Stomach smooth muscle (tissue), 2 donors: ENCODE measurements at regions not wholly inside any gene's neighbourhood (a gene's known extent, or its start where the extent isn't known, plus 50 kb on each side); places are given as distances from the start of the nearest gene placed in this dataset.

ENCODE experiments used
- H3K27ac ChIP-seq: one replicate; pipeline ENCODE4 v1.7.0; 2013; ENCODE audit warnings: mild to moderate bottlenecking, low read length, inconsistent platforms
- H3K27me3 ChIP-seq, 2 donors: one replicate each; pipeline ENCODE4 v1.7.0; 2013; ENCODE audit warnings: low read length in 2 of 2; ENCODE audit not compliant: insufficient read depth in 2 of 2, control insufficient read depth in 1 of 2
- H3K36me3 ChIP-seq, 2 donors: one replicate each; pipeline ENCODE4 v1.7.0; 2013; ENCODE audit warnings: low read length in 2 of 2; ENCODE audit not compliant: control insufficient read depth in 2 of 2, insufficient read depth in 2 of 2
- H3K4me1 ChIP-seq: one replicate; pipeline ENCODE4 v1.7.0; 2013; ENCODE audit warnings: low read length; ENCODE audit not compliant: control insufficient read depth, insufficient read depth
- H3K4me3 ChIP-seq, 2 donors: one replicate each; pipeline ENCODE4 v1.7.0; 2013; ENCODE audit warnings: low read length in 2 of 2
- H3K9ac ChIP-seq, 2 donors: one replicate each; pipeline ENCODE4 v1.7.0; 2013; ENCODE audit warnings: low read length in 2 of 2, mild to moderate bottlenecking in 1 of 2
- H3K9me3 ChIP-seq, 2 donors: one replicate each; pipeline ENCODE4 v1.7.0; 2013; ENCODE audit warnings: low read length in 2 of 2; ENCODE audit not compliant: control insufficient read depth in 2 of 2
- donor health status: healthy.
- donor health status: Pancreatic carcinoma.

GRCh38 chr3:153343988-153344782, 182.2 kb downstream of the RAP2B start:
- Histone ChIP-seq H3K27ac (no peak overlapping the region), H3K4me3 (no peak overlapping the region)

GRCh38 chr3:153348457-153349107, 186.6 kb downstream of the RAP2B start:
- no peak overlapping the region for H3K9ac ChIP-seq
- H3K36me3 ChIP-seq = no peaks in the 10 kb centered on the region
- no peaks in the 10 kb centered on the region for H3K4me1 ChIP-seq
- H3K27ac ChIP-seq = no peak overlapping the region
- H3K9me3 ChIP-seq = peaks cover 0 to 3% of the 10 kb centered on the region in 2 donors
- no peak overlapping the region for H3K4me3 ChIP-seq
- H3K27me3 ChIP-seq = no peaks in the 10 kb centered on the region

More at GRCh38 chr3:153343988-153344782, 182.2 kb downstream of the RAP2B start:
- Histone ChIP-seq H3K9me3 (peaks cover 0 to 3% of the 10 kb centered on the region in 2 donors), H3K4me1 (no peaks in the 10 kb centered on the region), H3K36me3 (no peaks in the 10 kb centered on the region), H3K9ac (no peak overlapping the region), H3K27me3 (no peaks in the 10 kb centered on the region)

GRCh38 chr3:153349108-153349499, 187.1 kb downstream of the RAP2B start:
- Histone ChIP-seq H3K9me3 (peaks cover 0 to 3% of the 10 kb centered on the region in 2 donors), H3K4me3 (no peak overlapping the region), H3K27me3 (no peaks in the 10 kb centered on the region), H3K9ac (no peak overlapping the region), H3K4me1 (no peaks in the 10 kb centered on the region), H3K36me3 (no peaks in the 10 kb centered on the region), H3K27ac (no peak overlapping the region)

- Histone ChIP-seq H3K27ac (no peak overlapping the region), H3K4me1 (no peaks in the 10 kb centered on the region), H3K4me3 (no peak overlapping the region), H3K27me3 (no peaks in the 10 kb centered on the region), H3K9ac (no peak overlapping the region), H3K36me3 (no peaks in the 10 kb centered on the region), H3K9me3 (peaks cover 0 to 3% of the 10 kb centered on the region in 2 donors)
These were observed 188.4 kb downstream of the RAP2B start for GRCh38 chr3:153350420-153350819.

- Histone ChIP-seq H3K27ac (no peak overlapping the region), H3K9ac (no peak overlapping the region), H3K4me3 (no peak overlapping the region), H3K9me3 (no peaks in the 10 kb centered on the region), H3K27me3 (no peaks in the 10 kb centered on the region), H3K4me1 (no peaks in the 10 kb centered on the region), H3K36me3 (no peaks in the 10 kb centered on the region)
These were observed 192.6 kb downstream of the RAP2B start for GRCh38 chr3:153354641-153355040.

GRCh38 chr3:153355559-153355958, 193.5 kb downstream of the RAP2B start:
- Histone ChIP-seq H3K27me3 (no peaks in the 10 kb centered on the region), H3K36me3 (no peaks in the 10 kb centered on the region), H3K4me3 (no peak overlapping the region), H3K27ac (no peak overlapping the region), H3K9me3 (no peaks in the 10 kb centered on the region), H3K9ac (no peak overlapping the region), H3K4me1 (no peaks in the 10 kb centered on the region)

- Histone ChIP-seq H3K27ac (no peak overlapping the region), H3K9me3 (no peaks in the 10 kb centered on the region), H3K36me3 (no peaks in the 10 kb centered on the region), H3K27me3 (no peaks in the 10 kb centered on the region), H3K9ac (no peak overlapping the region), H3K4me3 (no peak overlapping the region), H3K4me1 (no peaks in the 10 kb centered on the region)
These were observed 194.9 kb downstream of the RAP2B start for GRCh38 chr3:153356908-153357307.

GRCh38 chr3:153357436-153357835, 195.4 kb downstream of the RAP2B start:
- H3K4me3 ChIP-seq = no peak overlapping the region
- H3K36me3 ChIP-seq = no peaks in the 10 kb centered on the region
- H3K4me1 ChIP-seq = no peaks in the 10 kb centered on the region
- H3K27ac ChIP-seq = no peak overlapping the region
- H3K27me3 ChIP-seq = no peaks in the 10 kb centered on the region
- no peak overlapping the region for H3K9ac ChIP-seq
- no peaks in the 10 kb centered on the region for H3K9me3 ChIP-seq

GRCh38 chr3:153369561-153370374, 207.7 kb downstream of the RAP2B start:
- Histone ChIP-seq H3K27me3 (no peaks in the 10 kb centered on the region), H3K27ac (no peak overlapping the region), H3K4me3 (no peak overlapping the region), H3K4me1 (no peaks in the 10 kb centered on the region), H3K9ac (no peak overlapping the region), H3K36me3 (no peaks in the 10 kb centered on the region), H3K9me3 (no peaks in the 10 kb centered on the region)

- Histone ChIP-seq H3K9ac (no peak overlapping the region), H3K4me1 (no peaks in the 10 kb centered on the region), H3K36me3 (no peaks in the 10 kb centered on the region), H3K27me3 (no peaks in the 10 kb centered on the region), H3K9me3 (no peaks in the 10 kb centered on the region), H3K27ac (no peak overlapping the region), H3K4me3 (no peak overlapping the region)
These were observed 208.7 kb downstream of the RAP2B start for GRCh38 chr3:153370680-153371079.
